ENCODE measurements at regions not wholly inside any gene's neighbourhood (a gene's known extent, or its start where the extent isn't known, plus 50 kb on each side); places are given as distances from the start of the nearest gene placed in this dataset.
"Not testable (repeated sequence)": the region's sequence is repeated elsewhere in the genome, so short reads cannot be mapped to it uniquely, and the experiment has no call there.

DNA sequence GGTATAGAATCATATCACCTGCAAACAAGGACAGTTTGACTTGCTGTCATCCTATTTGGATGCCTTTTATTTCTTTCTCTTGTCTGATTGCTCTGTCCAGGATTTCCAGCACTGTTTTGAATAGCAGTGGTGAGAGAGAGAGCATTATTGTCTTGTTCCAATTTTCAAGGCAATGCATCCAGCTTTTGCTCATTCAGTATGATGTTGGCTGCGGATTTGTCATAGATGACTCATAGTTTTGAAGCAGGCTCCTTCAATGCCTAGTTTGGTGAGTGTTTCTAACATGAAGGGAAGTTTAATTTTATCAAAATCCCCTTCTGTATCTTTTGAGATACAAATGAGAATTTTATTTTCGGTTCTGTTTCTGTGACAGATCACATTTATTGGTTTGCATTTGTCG lies 518.9 kb downstream of the PCDH11X start:
- not testable (repeated sequence) for H3K9me3 ChIP-seq (ENCODE audit: control insufficient read depth, low read depth, low read length); H3K27me3 ChIP-seq (ENCODE audit: control insufficient read depth, insufficient read depth, low read length); H3K4me1 ChIP-seq (ENCODE audit: control insufficient read depth, low read depth, low read length); H3K4me3 ChIP-seq (ENCODE audit: low read length); H3K27ac ChIP-seq (ENCODE audit: low read length); H3K36me3 ChIP-seq (ENCODE audit: control insufficient read depth, low read depth, low read length); H3K9ac ChIP-seq (ENCODE audit: low read length)

DNA sequence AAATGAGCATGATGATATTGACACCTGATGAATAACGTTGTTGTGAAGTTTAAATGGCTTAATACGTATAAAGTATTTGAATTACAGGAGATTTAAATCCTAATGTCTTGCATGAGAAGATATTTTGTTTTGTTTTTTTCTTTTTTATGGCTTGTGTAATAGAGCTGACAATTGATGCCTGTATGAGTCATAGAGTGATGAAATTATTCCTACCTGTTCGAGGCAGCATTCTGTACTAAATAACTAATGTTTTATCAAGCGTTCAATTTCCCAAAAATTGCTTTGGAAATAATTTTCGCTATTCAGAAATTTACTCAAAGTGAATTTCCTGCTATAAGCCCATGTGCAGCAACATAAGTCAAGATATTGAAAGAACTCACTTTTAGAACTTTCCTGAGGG lies 554.0 kb downstream of the PCDH11X start:
- not testable (repeated sequence) for H3K27ac ChIP-seq (ENCODE audit: low read length); H3K27me3 ChIP-seq (ENCODE audit: control insufficient read depth, insufficient read depth, low read length); H3K4me1 ChIP-seq (ENCODE audit: control insufficient read depth, low read depth, low read length); H3K36me3 ChIP-seq (ENCODE audit: control insufficient read depth, low read depth, low read length); H3K9ac ChIP-seq (ENCODE audit: low read length); H3K4me3 ChIP-seq (ENCODE audit: low read length); H3K9me3 ChIP-seq (ENCODE audit: control insufficient read depth, low read depth, low read length)

DNA sequence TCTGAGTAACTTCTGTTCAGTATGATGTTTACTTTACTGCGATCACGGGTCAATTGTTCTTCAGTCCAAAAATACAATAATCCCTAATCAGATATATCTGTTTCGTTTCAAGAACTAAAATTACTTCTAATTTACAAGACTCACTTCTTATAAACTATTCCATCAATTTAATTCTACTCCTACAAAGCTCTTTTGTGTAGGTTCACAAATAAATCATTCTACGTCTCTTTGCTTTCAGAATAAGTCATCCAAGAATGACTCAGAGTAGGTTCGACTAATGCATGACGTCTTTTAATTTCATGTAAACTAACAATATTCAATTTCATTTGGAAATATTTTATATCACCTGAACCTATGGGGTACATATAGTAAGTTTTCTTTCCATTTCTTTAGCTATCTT lies 571.9 kb downstream of the PCDH11X start:
- H3K9me3 ChIP-seq (ENCODE audit: control insufficient read depth, low read depth, low read length); H3K27me3 ChIP-seq (ENCODE audit: control insufficient read depth, insufficient read depth, low read length); H3K4me3 ChIP-seq (ENCODE audit: low read length); H3K36me3 ChIP-seq (ENCODE audit: control insufficient read depth, low read depth, low read length); H3K9ac ChIP-seq (ENCODE audit: low read length); H3K4me1 ChIP-seq (ENCODE audit: control insufficient read depth, low read depth, low read length); H3K27ac ChIP-seq (ENCODE audit: low read length): not testable (repeated sequence)

DNA sequence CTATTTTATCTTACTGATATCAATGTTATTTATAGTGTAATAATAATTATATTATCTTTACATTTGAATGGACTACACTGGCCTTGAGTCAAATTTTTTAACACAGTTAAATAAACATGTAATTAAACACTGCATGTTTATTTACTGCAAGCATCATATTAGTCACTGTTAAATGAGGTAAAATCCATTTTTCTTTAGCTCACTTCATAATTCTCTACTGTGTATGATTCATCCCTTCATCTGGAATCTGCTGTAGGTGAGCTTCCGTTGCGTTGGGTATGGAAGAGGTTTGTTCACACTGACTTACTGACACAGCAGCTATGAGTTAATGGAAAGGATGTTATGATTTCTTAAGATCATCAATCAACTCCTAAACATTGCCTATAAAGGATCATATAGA lies 572.3 kb downstream of the PCDH11X start:
- H3K27me3 ChIP-seq (ENCODE audit: control insufficient read depth, insufficient read depth, low read length) = no peaks in the 10 kb centered on the region
- H3K36me3 ChIP-seq (ENCODE audit: control insufficient read depth, low read depth, low read length) = no peaks in the 10 kb centered on the region
- no peak overlapping the region for H3K27ac ChIP-seq (ENCODE audit: low read length)
- H3K4me1 ChIP-seq (ENCODE audit: control insufficient read depth, low read depth, low read length) = no peaks in the 10 kb centered on the region
- H3K9ac ChIP-seq (ENCODE audit: low read length) = no peak overlapping the region
- no peak overlapping the region for H3K4me3 ChIP-seq (ENCODE audit: low read length)
- H3K9me3 ChIP-seq (ENCODE audit: control insufficient read depth, low read depth, low read length) = no peaks in the 10 kb centered on the region

All from iPS-18a (cell line).